Endodermal cell (in vitro differentiated cells): ENCODE measurements at regions not wholly inside any gene's neighbourhood (a gene's known extent, or its start where the extent isn't known, plus 50 kb on each side); places are given as distances from the start of the nearest gene placed in this dataset.

Source experiments
- DNase-seq: peaks from one replicate; pipeline ENCODE4 v3.0.0-alpha.2; 2017
- H3K27ac ChIP-seq: 2 replicates; pipeline ENCODE4 v1.5.1; 2013; ENCODE audit warnings: mild to moderate bottlenecking, low read depth, low read length, moderate library complexity
- H3K27me3 ChIP-seq: 2 replicates; pipeline ENCODE4 v1.6.1; 2013; ENCODE audit warnings: mild to moderate bottlenecking, low read length, moderate library complexity; ENCODE audit not compliant: insufficient read depth, control insufficient read depth, poor library complexity, severe bottlenecking
- H3K36me3 ChIP-seq: 2 replicates; pipeline ENCODE4 v1.7.0; 2013; ENCODE audit warnings: mild to moderate bottlenecking, low read length, moderate library complexity; ENCODE audit not compliant: control insufficient read depth, insufficient read depth
- H3K4me1 ChIP-seq: one replicate; pipeline ENCODE4 v1.7.0; 2013; ENCODE audit warnings: low read length; ENCODE audit not compliant: control insufficient read depth, insufficient read depth
- H3K4me3 ChIP-seq: 2 replicates; pipeline ENCODE4 v1.5.1; 2013; ENCODE audit warnings: mild to moderate bottlenecking, low read length, moderate library complexity
- H3K9ac ChIP-seq: 2 replicates; pipeline ENCODE4 v1.6.1; 2013; ENCODE audit warnings: mild to moderate bottlenecking, low read length, moderate library complexity; ENCODE audit not compliant: poor library complexity, severe bottlenecking; ENCODE audit errors: extremely low read depth
- H3K9me3 ChIP-seq: 2 replicates; pipeline ENCODE4 v1.6.1; 2013; ENCODE audit warnings: mild to moderate bottlenecking, low read length, moderate library complexity; ENCODE audit not compliant: control insufficient read depth
- H3K27ac Mint-ChIP-seq: 2 replicates; pipeline ENCODE4 v1.8.0; 2020; ENCODE audit warnings: mixed read lengths
- H3K27me3 Mint-ChIP-seq: 2 replicates; pipeline ENCODE4 v1.8.0; 2021; ENCODE audit warnings: mild to moderate bottlenecking, mixed read lengths; ENCODE audit not compliant: insufficient read depth
- H3K36me3 Mint-ChIP-seq: 2 replicates; pipeline ENCODE4 v1.8.0; 2020; ENCODE audit warnings: low read depth, mixed read lengths
- H3K4me1 Mint-ChIP-seq: 2 replicates; pipeline ENCODE4 v1.8.0; 2020; ENCODE audit warnings: mixed read lengths
- H3K4me3 Mint-ChIP-seq: 2 replicates; pipeline ENCODE4 v1.8.0; 2020; ENCODE audit warnings: mild to moderate bottlenecking, moderate library complexity, mixed read lengths
- H3K9me3 Mint-ChIP-seq: 2 replicates; pipeline ENCODE4 v1.8.0; 2020; ENCODE audit warnings: mild to moderate bottlenecking, mixed read lengths
- WGBS, 2 experiments: methylation state at CpG; one replicate each; pipeline versions ENCODE4 v1.1.5 to v1.1.7; 2013; ENCODE audit warnings: missing lambda C conversion rate in 2 of 2, mixed read lengths in 1 of 2; ENCODE audit not compliant: insufficient coverage in 1 of 2, insufficient read length in 1 of 2; 5-methylcytosine and 5-hydroxymethylcytosine counted together
- TF ChIP-seq, protein P1 (sequence below): fragments of 200-600 bp; sonication (generic); conservative IDR thresholded peaks from 2 replicates; pipeline ENCODE4 v1.5.0; 2021; ENCODE audit warnings: antibody characterized with exemption, mild to moderate bottlenecking

DNA sequence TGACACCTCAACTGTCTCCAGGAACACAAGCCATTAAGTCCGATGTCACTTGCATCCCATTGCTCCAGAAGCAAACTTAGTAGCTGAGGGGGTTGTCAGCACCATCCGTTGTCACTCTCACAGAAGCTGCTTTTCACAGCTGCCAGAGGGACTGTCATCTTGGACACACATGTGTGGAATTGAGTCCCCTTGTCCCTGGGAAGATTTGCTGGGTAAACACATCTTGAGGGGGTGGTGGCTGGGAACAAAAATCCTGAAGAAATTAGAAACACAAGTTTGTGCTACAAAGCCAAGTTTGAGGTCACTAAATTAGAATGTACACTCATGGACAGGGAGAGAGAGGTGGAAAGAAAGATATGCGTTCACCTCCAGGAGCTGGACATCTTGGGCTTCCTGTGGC, 55.2 kb upstream of the ADRA1B start:
- peaks cover 3% of the 10 kb centered on the region for H3K27me3 Mint-ChIP-seq
- DNase-seq, result no peak

DNA sequence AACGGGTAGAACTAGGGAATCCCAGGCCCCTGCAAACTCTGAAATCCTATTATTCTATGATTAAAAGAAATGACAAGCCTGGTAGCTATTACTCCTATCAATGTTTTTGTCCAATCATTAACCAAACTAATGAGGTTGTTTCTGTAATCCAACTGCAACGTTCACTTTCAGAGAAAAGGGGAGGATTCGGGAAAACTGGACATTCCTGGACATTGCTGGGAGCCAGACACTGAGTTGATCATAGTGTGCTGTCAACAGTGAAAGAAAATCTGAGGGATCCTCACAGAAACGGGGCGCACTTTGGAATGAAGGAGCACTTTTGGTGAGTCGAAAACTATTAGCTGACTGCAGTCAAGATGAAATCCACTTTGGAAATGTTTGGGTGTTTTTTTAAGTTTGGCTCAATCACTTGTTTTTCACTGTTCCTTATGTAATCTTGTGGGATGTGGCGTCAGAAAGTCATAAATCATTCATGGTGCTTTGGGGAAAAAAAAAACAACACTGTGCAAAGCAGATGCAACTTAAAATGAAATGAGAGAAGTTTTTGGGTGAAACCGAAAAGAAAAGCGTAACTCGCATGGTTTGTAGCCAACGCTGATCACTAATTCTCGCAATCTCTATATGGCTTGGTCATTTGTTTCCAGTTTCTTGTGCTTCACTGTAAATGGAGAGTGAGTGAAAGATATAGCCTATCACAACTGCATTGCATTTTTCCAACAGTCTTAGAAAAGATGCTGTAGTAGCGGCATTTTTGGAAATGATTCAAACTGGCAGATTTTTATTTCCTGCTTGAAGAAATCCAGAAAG, 51.2 kb upstream of the ADRA1B start:
- H3K27ac Mint-ChIP-seq, result no peak overlapping the region
- no peaks in the 10 kb centered on the region for H3K36me3 Mint-ChIP-seq
- Histone ChIP-seq H3K27me3 (peaks cover 26% of the 10 kb centered on the region), H3K27ac (no peak overlapping the region), H3K9me3 (no peaks in the 10 kb centered on the region), H3K9ac (no peak overlapping the region), H3K4me1 (no peaks in the 10 kb centered on the region), H3K36me3 (no peaks in the 10 kb centered on the region), H3K4me3 (no peak overlapping the region)
- WGBS, 2 experiments, result 88 to 93% methylated on average over 11 to 13 of the region's 13 CpGs
- peaks cover 10% of the 10 kb centered on the region for H3K4me1 Mint-ChIP-seq
- TF ChIP-seq, protein P1, sequence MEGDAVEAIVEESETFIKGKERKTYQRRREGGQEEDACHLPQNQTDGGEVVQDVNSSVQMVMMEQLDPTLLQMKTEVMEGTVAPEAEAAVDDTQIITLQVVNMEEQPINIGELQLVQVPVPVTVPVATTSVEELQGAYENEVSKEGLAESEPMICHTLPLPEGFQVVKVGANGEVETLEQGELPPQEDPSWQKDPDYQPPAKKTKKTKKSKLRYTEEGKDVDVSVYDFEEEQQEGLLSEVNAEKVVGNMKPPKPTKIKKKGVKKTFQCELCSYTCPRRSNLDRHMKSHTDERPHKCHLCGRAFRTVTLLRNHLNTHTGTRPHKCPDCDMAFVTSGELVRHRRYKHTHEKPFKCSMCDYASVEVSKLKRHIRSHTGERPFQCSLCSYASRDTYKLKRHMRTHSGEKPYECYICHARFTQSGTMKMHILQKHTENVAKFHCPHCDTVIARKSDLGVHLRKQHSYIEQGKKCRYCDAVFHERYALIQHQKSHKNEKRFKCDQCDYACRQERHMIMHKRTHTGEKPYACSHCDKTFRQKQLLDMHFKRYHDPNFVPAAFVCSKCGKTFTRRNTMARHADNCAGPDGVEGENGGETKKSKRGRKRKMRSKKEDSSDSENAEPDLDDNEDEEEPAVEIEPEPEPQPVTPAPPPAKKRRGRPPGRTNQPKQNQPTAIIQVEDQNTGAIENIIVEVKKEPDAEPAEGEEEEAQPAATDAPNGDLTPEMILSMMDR, result no peak
- H3K9me3 Mint-ChIP-seq, result no peaks in the 10 kb centered on the region
- DNase-seq, result no peak
- no peak overlapping the region for H3K4me3 Mint-ChIP-seq
- H3K27me3 Mint-ChIP-seq, result peaks cover 15% of the 10 kb centered on the region

More for the DNA sequence above, 55.2 kb upstream of the ADRA1B start:
- 80 to 88% methylated on average over 3 of the region's 3 CpGs for WGBS, 2 experiments
- no peaks in the 10 kb centered on the region for H3K4me1 ChIP-seq
- H3K4me3 ChIP-seq, result no peak overlapping the region
- H3K27ac ChIP-seq, result no peak overlapping the region
- no peak overlapping the region for H3K9ac ChIP-seq
- H3K27me3 ChIP-seq, result no peaks in the 10 kb centered on the region
- H3K9me3 ChIP-seq, result no peaks in the 10 kb centered on the region
- H3K4me1 Mint-ChIP-seq, result peaks cover 4% of the 10 kb centered on the region
- no peaks in the 10 kb centered on the region for H3K9me3 Mint-ChIP-seq
- no peak overlapping the region for H3K4me3 Mint-ChIP-seq
- no peaks in the 10 kb centered on the region for H3K36me3 ChIP-seq
- TF ChIP-seq, protein P1, result no peak
- H3K36me3 Mint-ChIP-seq, result no peaks in the 10 kb centered on the region
- no peak overlapping the region for H3K27ac Mint-ChIP-seq

DNA sequence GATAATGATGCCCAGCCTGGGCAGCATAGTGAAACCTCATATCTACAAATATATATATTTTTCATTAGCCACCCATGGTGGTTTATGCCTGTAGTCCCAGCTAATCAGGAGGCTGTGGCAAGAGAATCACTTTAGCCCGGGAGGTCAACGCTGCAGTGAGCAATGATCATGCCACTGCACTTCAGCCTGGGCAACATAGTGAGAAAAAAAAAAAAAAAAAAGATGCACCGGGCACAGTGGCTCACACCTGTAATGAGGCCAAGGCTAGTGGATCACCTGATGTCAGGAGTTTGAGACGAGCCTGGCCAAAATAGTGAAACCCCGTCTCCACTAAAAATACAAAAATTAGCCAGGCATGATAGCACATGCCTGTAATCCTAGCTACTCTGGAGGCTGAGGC, 50.2 kb upstream of the ADRA1B start:
- no peak for DNase-seq
- WGBS, 2 experiments, result 90 to 94% methylated on average over 2 to 5 of the region's 5 CpGs

More for the DNA sequence above, 50.2 kb upstream of the ADRA1B start:
- Histone ChIP-seq H3K4me3 (no peak overlapping the region), H3K9ac (no peak overlapping the region), H3K27ac (no peak overlapping the region), H3K27me3 (peaks cover 32% of the 10 kb centered on the region), H3K4me1 (no peaks in the 10 kb centered on the region), H3K36me3 (no peaks in the 10 kb centered on the region), H3K9me3 (no peaks in the 10 kb centered on the region)
- Mint-ChIP-seq H3K27me3 (peaks cover 17% of the 10 kb centered on the region), H3K9me3 (no peaks in the 10 kb centered on the region), H3K4me3 (no peak overlapping the region), H3K36me3 (no peaks in the 10 kb centered on the region), H3K4me1 (peaks cover 10% of the 10 kb centered on the region), H3K27ac (no peak overlapping the region)
- TF ChIP-seq, protein P1, result no peak
